Keratinocyte (primary cell): ENCODE measurements at regions not wholly inside any gene's neighbourhood (a gene's known extent, or its start where the extent isn't known, plus 50 kb on each side); places are given as distances from the start of the nearest gene placed in this dataset.

Source experiments
- DNase-seq: peaks from one replicate; pipeline ENCODE4 v3.0.0-alpha.2; 2011; ENCODE audit warnings: low read depth, missing footprints, low spot score
- FAIRE-seq: peaks from 2 replicates; lab custom pipeline; 2011; peaks lifted over from hg19 to GRCh38; lab: Jason Lieb, UNC
- H2AFZ ChIP-seq: 2 replicates; pipeline ENCODE4 v1.6.0; 2012; ENCODE audit warnings: low read length, control low read depth, inconsistent platforms; ENCODE audit not compliant: control insufficient read depth
- H3K27ac ChIP-seq: 2 replicates; pipeline ENCODE4 v1.5.1; 2011; ENCODE audit warnings: low read length; ENCODE audit not compliant: control insufficient read depth, insufficient read depth
- H3K27me3 ChIP-seq: 3 replicates; pipeline ENCODE4 v1.6.0; 2011; ENCODE audit warnings: low read length; ENCODE audit not compliant: control insufficient read depth, insufficient read depth; ENCODE audit errors: extremely low read depth
- H3K36me3 ChIP-seq, 2 experiments: 2 replicates in 1 of 2; 3 replicates in 1 of 2; pipeline ENCODE4 v1.5.1; 2011; ENCODE audit warnings: low read length in 2 of 2, mild to moderate bottlenecking in 1 of 2; ENCODE audit not compliant: control insufficient read depth in 2 of 2, insufficient read depth in 2 of 2; ENCODE audit errors: extremely low read depth in 1 of 2
- H3K4me1 ChIP-seq: 3 replicates; pipeline ENCODE4 v1.5.1; 2011; ENCODE audit warnings: low read length; ENCODE audit not compliant: control insufficient read depth, insufficient read depth; ENCODE audit errors: extremely low read depth
- H3K4me2 ChIP-seq: 3 replicates; pipeline ENCODE4 v1.6.0; 2011; ENCODE audit warnings: low read depth, low read length; ENCODE audit not compliant: control insufficient read depth, insufficient read depth; ENCODE audit errors: extremely low read depth
- H3K4me3 ChIP-seq, 3 experiments: fragments of 200-600 bp in 1 of 3; sonication (generic) in 1 of 3; 2 replicates in 2 of 3; 3 replicates in 1 of 3; pipeline ENCODE4 v1.5.1; 2011 to 2016; ENCODE audit warnings: low read length in 3 of 3, mild to moderate bottlenecking in 3 of 3, control low read depth in 2 of 3, inconsistent platforms in 1 of 3, low read depth in 1 of 3, mixed read lengths in 1 of 3, mixed run types in 1 of 3, moderate library complexity in 1 of 3; ENCODE audit not compliant: control insufficient read depth in 2 of 3, insufficient read depth in 2 of 3; ENCODE audit errors: extremely low read depth in 1 of 3
- H3K79me2 ChIP-seq: 2 replicates; pipeline ENCODE4 v1.6.0; 2012; ENCODE audit warnings: low read length; ENCODE audit not compliant: control insufficient read depth, insufficient read depth
- H3K9ac ChIP-seq: 3 replicates; pipeline ENCODE4 v1.6.0; 2011; ENCODE audit warnings: low read length; ENCODE audit not compliant: control insufficient read depth, insufficient read depth; ENCODE audit errors: extremely low read depth
- H3K9me1 ChIP-seq: 3 replicates; pipeline ENCODE4 v1.6.0; 2011; ENCODE audit warnings: low read length; ENCODE audit not compliant: control insufficient read depth, insufficient read depth; ENCODE audit errors: extremely low read depth
- H3K9me3 ChIP-seq: 2 replicates; pipeline ENCODE4 v1.5.1; 2012; ENCODE audit warnings: low read depth, low read length; ENCODE audit not compliant: control insufficient read depth
- H4K20me1 ChIP-seq: 3 replicates; pipeline ENCODE4 v1.6.0; 2011; ENCODE audit warnings: low read length; ENCODE audit not compliant: control insufficient read depth, insufficient read depth; ENCODE audit errors: extremely low read depth
- CTCF ChIP-seq, 3 experiments: IDR thresholded peaks in 1 of 3; conservative IDR thresholded peaks in 1 of 3; optimal IDR thresholded peaks in 1 of 3; 2 replicates in 2 of 3; 3 replicates in 1 of 3; pipeline versions ENCODE3 to v1.5.1; 2011; ENCODE audit warnings: low read length in 3 of 3, mild to moderate bottlenecking in 3 of 3, moderate library complexity in 2 of 3, control low read depth in 1 of 3, inconsistent platforms in 1 of 3; ENCODE audit not compliant: insufficient read depth in 2 of 3; ENCODE audit errors: extremely low read depth in 1 of 3
- EZH2 ChIP-seq: IDR thresholded peaks from one replicate; pipeline ENCODE4 v1.6.1; 2012; ENCODE audit warnings: inconsistent platforms, mild to moderate bottlenecking, low read length, moderate library complexity
- dilution Hi-C: fragments of 300-500 bp; cut with MboI; formaldehyde crosslinking; loops from one replicate; pipeline ENCODE4 v1.7.0; 2020; ENCODE audit warnings: low sequenced_read_pairs; ENCODE audit not compliant: extremely low pct_ligation_motif_present

- H3K4me3 ChIP-seq = no peak overlapping the region
- no peaks in the 10 kb centered on the region for H3K79me2 ChIP-seq
- dilution Hi-C loops = no loop called here
- H4K20me1 ChIP-seq = no peaks in the 10 kb centered on the region
- H3K9me1 ChIP-seq = no peaks in the 10 kb centered on the region
- no peak for DNase-seq
- no peaks in the 10 kb centered on the region for H3K27me3 ChIP-seq
- no peaks in the 10 kb centered on the region for H3K4me1 ChIP-seq
- no peak overlapping the region for H3K9ac ChIP-seq
- no peak for FAIRE-seq
- H3K27ac ChIP-seq = no peak overlapping the region
- TF ChIP-seq CTCF (optimal IDR thresholded peaks at IDR 0.05 in 1 of 3, IDR thresholded peaks at IDR 0.05 in 1 of 3, conservative IDR thresholded peaks at IDR 0.05 in 1 of 3; ENCODE audit: extremely low read depth in 1 of 3, insufficient read depth in 2 of 3, low read length in 3 of 3) (no peak), EZH2 (no peak)
- no peaks in the 10 kb centered on the region for H3K9me3 ChIP-seq
- no peaks in the 10 kb centered on the region for H3K36me3 ChIP-seq
- no peak overlapping the region for H2AFZ ChIP-seq
- no peak overlapping the region for H3K4me2 ChIP-seq
Measured at GRCh38 chr5:100444961-100445360, 90.2 kb upstream of the FAM174A start.

GRCh38 chr5:100434815-100435214 is 100.4 kb upstream of the FAM174A start:
- Histone ChIP-seq H3K9me3 (no peaks in the 10 kb centered on the region), H4K20me1 (no peaks in the 10 kb centered on the region), H3K4me1 (no peaks in the 10 kb centered on the region), H3K79me2 (no peaks in the 10 kb centered on the region), H3K27ac (no peak overlapping the region), H3K27me3 (no peaks in the 10 kb centered on the region), H3K9me1 (no peaks in the 10 kb centered on the region), H3K4me2 (no peak overlapping the region), H3K9ac (no peak overlapping the region), H3K36me3 (no peaks in the 10 kb centered on the region), H3K4me3 (no peak overlapping the region), H2AFZ (no peak overlapping the region)
- DNase-seq (no peak), FAIRE-seq (no peak)
- dilution Hi-C loops = no loop called here
- TF ChIP-seq EZH2 = no peak
- TF ChIP-seq CTCF (optimal IDR thresholded peaks at IDR 0.05 in 1 of 3, IDR thresholded peaks at IDR 0.05 in 1 of 3, conservative IDR thresholded peaks at IDR 0.05 in 1 of 3; ENCODE audit: extremely low read depth in 1 of 3, insufficient read depth in 2 of 3, low read length in 3 of 3) = no peak
